ENCODE measurements at regions not wholly inside any gene's neighbourhood (a gene's known extent, or its start where the extent isn't known, plus 50 kb on each side); places are given as distances from the start of the nearest gene placed in this dataset.

GRCh38 chr3:67077656-67078055, 79.5 kb downstream of the KBTBD8 start:
- TF ChIP-seq POLR2A (IDR thresholded peaks at IDR 0.05; ENCODE audit: low read depth, low read length): no peak
- TF ChIP-seq POLR2AphosphoS5 (IDR thresholded peaks at IDR 0.05; ENCODE audit: low read depth, low read length): no peak
- no peak for TF ChIP-seq TAF1 (IDR thresholded peaks at IDR 0.05; ENCODE audit: borderline replicate concordance, low read depth, low read length)
